ENCODE measurements at regions not wholly inside any gene's neighbourhood (a gene's known extent, or its start where the extent isn't known, plus 50 kb on each side); places are given as distances from the start of the nearest gene placed in this dataset.

- Histone ChIP-seq H3K27me3 (no peaks in the 10 kb centered on the region), H3K9me3 (no peaks in the 10 kb centered on the region), H3K4me3 (no peak overlapping the region), H3K27ac (no peak overlapping the region), H3K36me3 (ENCODE audit: low read depth, missing control alignments) (no peaks in the 10 kb centered on the region), H3K4me1 (peaks cover 5% of the 10 kb centered on the region)
- DNase-seq = no peak
- WGBS, 2 donors = 73 to 86% methylated on average over 7 of the region's 7 CpGs
- intact Hi-C loops (cut with DNase I; ENCODE audit: low total_unique reads) = no loop called here
- no peak for TF ChIP-seq POLR2A (IDR thresholded peaks at IDR 0.05)
- TF ChIP-seq, protein P1, sequence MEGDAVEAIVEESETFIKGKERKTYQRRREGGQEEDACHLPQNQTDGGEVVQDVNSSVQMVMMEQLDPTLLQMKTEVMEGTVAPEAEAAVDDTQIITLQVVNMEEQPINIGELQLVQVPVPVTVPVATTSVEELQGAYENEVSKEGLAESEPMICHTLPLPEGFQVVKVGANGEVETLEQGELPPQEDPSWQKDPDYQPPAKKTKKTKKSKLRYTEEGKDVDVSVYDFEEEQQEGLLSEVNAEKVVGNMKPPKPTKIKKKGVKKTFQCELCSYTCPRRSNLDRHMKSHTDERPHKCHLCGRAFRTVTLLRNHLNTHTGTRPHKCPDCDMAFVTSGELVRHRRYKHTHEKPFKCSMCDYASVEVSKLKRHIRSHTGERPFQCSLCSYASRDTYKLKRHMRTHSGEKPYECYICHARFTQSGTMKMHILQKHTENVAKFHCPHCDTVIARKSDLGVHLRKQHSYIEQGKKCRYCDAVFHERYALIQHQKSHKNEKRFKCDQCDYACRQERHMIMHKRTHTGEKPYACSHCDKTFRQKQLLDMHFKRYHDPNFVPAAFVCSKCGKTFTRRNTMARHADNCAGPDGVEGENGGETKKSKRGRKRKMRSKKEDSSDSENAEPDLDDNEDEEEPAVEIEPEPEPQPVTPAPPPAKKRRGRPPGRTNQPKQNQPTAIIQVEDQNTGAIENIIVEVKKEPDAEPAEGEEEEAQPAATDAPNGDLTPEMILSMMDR (IDR thresholded peaks at IDR 0.05) = no peak
Measured at GRCh38 chr1:5646486-5647149, 345.6 kb downstream of the NPHP4 start.

GRCh38 chr1:5645929-5646328 is 346.3 kb downstream of the NPHP4 start:
- 85 to 93% methylated on average over 6 of the region's 6 CpGs for WGBS, 2 donors
- H3K27me3 ChIP-seq = no peaks in the 10 kb centered on the region

GRCh38 chr1:5645135-5645399 is 347.2 kb downstream of the NPHP4 start:
- Histone ChIP-seq H3K36me3 (ENCODE audit: low read depth, missing control alignments) (no peaks in the 10 kb centered on the region), H3K27me3 (no peaks in the 10 kb centered on the region), H3K9me3 (no peaks in the 10 kb centered on the region), H3K27ac (no peak overlapping the region), H3K4me3 (no peak overlapping the region), H3K4me1 (peaks cover 5% of the 10 kb centered on the region)
- intact Hi-C loops (cut with DNase I; ENCODE audit: low total_unique reads) = no loop called here
- DNase-seq = no peak
- WGBS, 2 donors = 62 to 93% methylated on average over 2 to 5 of the region's 5 CpGs
- TF ChIP-seq, protein P1 (IDR thresholded peaks at IDR 0.05) = no peak
- no peak for TF ChIP-seq POLR2A (IDR thresholded peaks at IDR 0.05)

More at GRCh38 chr1:5645929-5646328, 346.3 kb downstream of the NPHP4 start:
- Histone ChIP-seq H3K4me3 (no peak overlapping the region), H3K4me1 (peaks cover 5% of the 10 kb centered on the region), H3K36me3 (ENCODE audit: low read depth, missing control alignments) (no peaks in the 10 kb centered on the region), H3K9me3 (no peaks in the 10 kb centered on the region), H3K27ac (no peak overlapping the region)
- DNase-seq = no peak
- TF ChIP-seq, protein P1 (IDR thresholded peaks at IDR 0.05) = no peak
- TF ChIP-seq POLR2A (IDR thresholded peaks at IDR 0.05) = no peak
- intact Hi-C loops (cut with DNase I; ENCODE audit: low total_unique reads) = no loop called here

DNA sequence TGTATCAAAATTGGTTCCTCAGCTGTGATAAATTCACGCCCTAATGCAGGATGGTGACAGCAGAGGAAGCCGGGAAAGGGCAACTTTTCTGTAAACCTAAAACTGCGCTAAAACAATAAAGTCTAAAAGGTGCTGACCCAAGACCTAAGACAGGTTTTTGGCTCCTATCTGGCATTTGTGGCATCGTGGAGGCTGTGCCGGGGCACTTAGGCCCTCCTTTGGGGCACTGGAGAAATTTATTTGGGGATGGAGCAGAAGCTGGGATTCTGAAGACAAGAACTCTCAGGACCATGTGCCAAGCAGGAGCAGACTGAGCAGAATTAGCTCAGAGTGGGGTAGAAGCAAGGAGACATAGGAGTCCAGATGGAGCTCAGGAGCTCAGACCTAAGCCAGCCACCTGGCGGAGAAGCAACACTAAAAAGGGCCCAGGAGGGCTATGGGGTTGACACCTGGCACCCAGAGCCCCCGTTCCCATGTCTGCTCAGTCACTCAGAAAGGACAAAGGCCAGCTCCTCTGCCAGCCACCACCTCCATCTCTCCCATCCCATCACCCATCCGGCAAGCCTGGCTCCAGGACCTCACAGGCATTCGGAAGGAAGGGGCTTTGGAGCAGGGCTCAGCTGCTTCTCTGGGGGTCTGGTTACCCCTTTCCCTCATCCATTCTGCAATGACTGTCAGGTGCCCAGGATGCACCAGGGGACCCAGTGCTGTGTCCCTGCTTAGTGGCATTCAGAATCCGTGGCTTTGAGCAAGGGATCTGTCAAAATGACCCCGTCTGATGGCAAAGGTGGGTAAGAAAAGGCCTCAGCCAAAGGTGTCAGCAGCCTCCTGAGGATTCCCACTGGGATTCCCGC is 347.7 kb downstream of the NPHP4 start:
- no peak overlapping the region for H3K4me3 ChIP-seq
- intact Hi-C loops (cut with DNase I; ENCODE audit: low total_unique reads) = no loop called here
- no peak for TF ChIP-seq POLR2A (IDR thresholded peaks at IDR 0.05)
- TF ChIP-seq, protein P1 (IDR thresholded peaks at IDR 0.05) = no peak
- WGBS, 2 donors = 80 to 84% methylated on average over 11 to 12 of the region's 12 CpGs
- DNase-seq = no peak
- H3K9me3 ChIP-seq = no peaks in the 10 kb centered on the region
- no peak overlapping the region for H3K27ac ChIP-seq
- peaks cover 5% of the 10 kb centered on the region for H3K4me1 ChIP-seq
- no peaks in the 10 kb centered on the region for H3K27me3 ChIP-seq
- H3K36me3 ChIP-seq (ENCODE audit: low read depth, missing control alignments) = no peaks in the 10 kb centered on the region
